Trophoblast cell (in vitro differentiated cells and primary cell): ENCODE measurements at regions not wholly inside any gene's neighbourhood (a gene's known extent, or its start where the extent isn't known, plus 50 kb on each side); places are given as distances from the start of the nearest gene placed in this dataset.

Experiments
- DNase-seq, 2 donors: peaks; one replicate each; pipeline ENCODE4 v3.0.0-alpha.2; 2016
- H2AFZ ChIP-seq: 2 replicates; pipeline ENCODE4 v1.6.1; 2013; ENCODE audit warnings: low read length, moderate library complexity, mild to moderate bottlenecking; ENCODE audit not compliant: insufficient read depth, poor library complexity
- H2AK5ac ChIP-seq: 2 replicates; pipeline ENCODE4 v1.6.1; 2013; ENCODE audit warnings: mild to moderate bottlenecking, low read length
- H2BK120ac ChIP-seq: 2 replicates; pipeline ENCODE4 v1.6.1; 2013; ENCODE audit warnings: low read length, mild to moderate bottlenecking, moderate library complexity; ENCODE audit not compliant: insufficient read depth, poor library complexity
- H2BK12ac ChIP-seq: 2 replicates; pipeline ENCODE4 v1.6.1; 2013; ENCODE audit warnings: mild to moderate bottlenecking, low read length, moderate library complexity
- H2BK5ac ChIP-seq: 2 replicates; pipeline ENCODE4 v1.6.1; 2013; ENCODE audit warnings: low read length, low read depth, moderate library complexity, mild to moderate bottlenecking; ENCODE audit not compliant: poor library complexity
- H3K14ac ChIP-seq: 2 replicates; pipeline ENCODE4 v1.6.1; 2013; ENCODE audit warnings: mild to moderate bottlenecking, low read length
- H3K18ac ChIP-seq: 2 replicates; pipeline ENCODE4 v1.6.1; 2013; ENCODE audit warnings: mild to moderate bottlenecking, low read length
- H3K23ac ChIP-seq: 2 replicates; pipeline ENCODE4 v1.6.1; 2013; ENCODE audit warnings: low read length
- H3K27ac ChIP-seq: 2 replicates; pipeline ENCODE4 v1.5.1; 2013; ENCODE audit warnings: low read depth, mild to moderate bottlenecking, inconsistent platforms, low read length, moderate library complexity
- H3K27me3 ChIP-seq: 2 replicates; pipeline ENCODE4 v1.6.1; 2013; ENCODE audit warnings: inconsistent platforms, mild to moderate bottlenecking, low read length, moderate library complexity; ENCODE audit not compliant: insufficient read depth
- H3K36me3 ChIP-seq, 2 experiments: 1 replicate in 1 of 2; 2 replicates in 1 of 2; pipeline ENCODE4 v1.6.1; 2013; ENCODE audit warnings: low read length in 2 of 2, mild to moderate bottlenecking in 2 of 2, moderate library complexity in 1 of 2; ENCODE audit not compliant: insufficient read depth in 2 of 2, control insufficient read depth in 1 of 2
- H3K4ac ChIP-seq: 2 replicates; pipeline ENCODE4 v1.6.1; 2013; ENCODE audit warnings: low read depth, mild to moderate bottlenecking, low read length, moderate library complexity
- H3K4me1 ChIP-seq, 2 experiments: 1 replicate in 1 of 2; 2 replicates in 1 of 2; pipeline ENCODE4 v1.6.1; 2013; ENCODE audit warnings: low read length in 2 of 2, mild to moderate bottlenecking in 2 of 2, moderate library complexity in 1 of 2; ENCODE audit not compliant: insufficient read depth in 2 of 2, control insufficient read depth in 1 of 2
- H3K4me2 ChIP-seq: 2 replicates; pipeline ENCODE4 v1.6.1; 2013; ENCODE audit warnings: inconsistent platforms, mild to moderate bottlenecking, low read length, moderate library complexity
- H3K4me3 ChIP-seq: 2 replicates; pipeline ENCODE4 v1.5.1; 2013; ENCODE audit warnings: mild to moderate bottlenecking, low read depth, low read length, inconsistent platforms
- H3K79me1 ChIP-seq: one replicate; pipeline ENCODE4 v1.6.1; 2013; ENCODE audit warnings: low read length
- H3K79me2 ChIP-seq: 2 replicates; pipeline ENCODE4 v1.6.1; 2013; ENCODE audit warnings: low read length, mild to moderate bottlenecking; ENCODE audit not compliant: control insufficient read depth, insufficient read depth, poor library complexity
- H3K9ac ChIP-seq: 2 replicates; pipeline ENCODE4 v1.6.1; 2013; ENCODE audit warnings: mild to moderate bottlenecking, low read length
- H3K9me3 ChIP-seq: 2 replicates; pipeline ENCODE4 v1.6.1; 2013; ENCODE audit warnings: low read depth, mild to moderate bottlenecking, control low read depth, inconsistent platforms, low read length; ENCODE audit not compliant: insufficient read depth
- H4K12ac ChIP-seq: 2 replicates; pipeline ENCODE4 v1.6.1; 2013; ENCODE audit warnings: low read depth, mild to moderate bottlenecking, low read length, moderate library complexity
- H4K8ac ChIP-seq: 2 replicates; pipeline ENCODE4 v1.6.1; 2013; ENCODE audit warnings: low read depth, mild to moderate bottlenecking, low read length, moderate library complexity
- H4K91ac ChIP-seq: one replicate; pipeline ENCODE4 v1.6.1; 2013; ENCODE audit warnings: low read depth, mild to moderate bottlenecking, low read length, moderate library complexity
- WGBS: extraction: QIAGEN DNeasy Blood & Tissue Kit; methylation state at CpG from one replicate; pipeline ENCODE4 v1.1.7; 2013; ENCODE audit warnings: missing lambda C conversion rate; ENCODE audit not compliant: insufficient read length, insufficient coverage; ENCODE audit errors: extremely low coverage; 5-methylcytosine and 5-hydroxymethylcytosine counted together

DNA sequence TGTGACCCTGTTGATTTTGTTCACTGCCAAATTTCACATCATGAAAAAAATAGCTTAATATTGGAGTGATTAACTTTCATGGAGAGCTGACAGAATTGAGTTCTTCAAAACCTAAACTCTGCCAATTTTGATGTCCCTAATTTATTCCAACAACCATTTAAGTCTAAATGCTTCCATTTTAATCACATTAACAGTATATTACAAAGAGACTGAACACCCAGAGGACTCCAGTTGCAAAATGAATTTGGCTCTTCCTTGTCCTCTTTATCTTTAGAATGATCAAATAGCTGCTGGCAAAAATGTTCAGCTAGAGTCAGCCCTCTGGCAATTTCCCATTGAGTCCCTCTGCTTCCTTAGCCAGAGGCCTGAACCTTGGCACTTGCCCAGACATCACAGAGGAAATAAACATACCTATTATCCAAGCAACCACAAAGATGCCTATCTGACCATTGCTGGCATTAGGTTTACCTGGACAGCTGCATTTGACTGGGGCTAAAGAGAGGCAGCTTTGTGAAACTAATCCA lies 299.0 kb upstream of the STXBP5 start:
- Histone ChIP-seq H3K18ac (no peak overlapping the region), H3K27ac (no peak overlapping the region), H3K79me2 (no peaks in the 10 kb centered on the region), H2BK120ac (no peak overlapping the region), H2BK12ac (no peak overlapping the region), H3K79me1 (peaks cover 2% of the 10 kb centered on the region), H3K9me3 (no peaks in the 10 kb centered on the region), H4K12ac (no peak overlapping the region), H3K4ac (no peak overlapping the region), H4K91ac (no peak overlapping the region), H2AK5ac (no peak overlapping the region), H3K27me3 (no peaks in the 10 kb centered on the region), H3K23ac (no peak overlapping the region), H2AFZ (no peak overlapping the region), H3K4me2 (no peak overlapping the region), H3K14ac (no peak overlapping the region), H2BK5ac (no peak overlapping the region), H4K8ac (no peak overlapping the region), H3K4me3 (no peak overlapping the region), H3K36me3 (no peaks in the 10 kb centered on the region), H3K9ac (no peak overlapping the region), H3K4me1 (peaks cover 5 to 7% of the 10 kb centered on the region in 2 experiments)
- peak; percentile 92 to 100 for DNase-seq

DNA sequence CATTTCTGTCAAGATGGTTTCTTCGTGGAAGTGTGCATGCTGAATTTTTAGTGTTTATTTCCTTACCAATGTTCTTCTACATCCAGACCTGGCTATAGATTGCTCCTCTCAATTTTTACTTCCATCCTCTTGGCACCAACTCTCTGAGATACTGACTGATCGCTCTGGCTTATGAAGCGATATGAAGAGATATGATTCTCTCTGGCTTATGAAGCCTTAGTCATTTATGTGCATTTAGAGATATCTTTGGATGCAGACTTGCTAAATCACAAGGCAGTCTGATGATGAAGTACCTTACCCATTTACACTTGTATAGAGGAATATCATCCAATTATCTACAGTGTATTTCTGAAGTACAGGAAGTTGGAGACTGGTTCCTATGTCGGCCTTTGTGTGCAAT lies 295.4 kb upstream of the STXBP5 start:
- Histone ChIP-seq H3K23ac (no peak overlapping the region), H2BK120ac (no peak overlapping the region), H2BK12ac (no peak overlapping the region), H3K4ac (no peak overlapping the region), H3K79me2 (no peaks in the 10 kb centered on the region), H4K12ac (no peak overlapping the region), H3K79me1 (peaks cover 10% of the 10 kb centered on the region), H3K27ac (no peak overlapping the region), H3K18ac (no peak overlapping the region), H3K4me3 (no peak overlapping the region), H3K14ac (no peak overlapping the region), H3K4me1 (peaks cover 11 to 14% of the 10 kb centered on the region in 2 experiments), H3K36me3 (no peaks in the 10 kb centered on the region), H3K27me3 (no peaks in the 10 kb centered on the region), H3K9me3 (no peaks in the 10 kb centered on the region), H2AK5ac (no peak overlapping the region), H3K9ac (no peak overlapping the region), H2AFZ (no peak overlapping the region), H2BK5ac (no peak overlapping the region), H4K91ac (no peak overlapping the region), H3K4me2 (no peak overlapping the region), H4K8ac (no peak overlapping the region)
- WGBS, result no CpG with 5 or more reads among the region's 4 CpGs
- no peak for DNase-seq

GRCh38 chr6:146909376-146909775 lies 294.8 kb upstream of the STXBP5 start:
- no peaks in the 10 kb centered on the region for H3K9me3 ChIP-seq
- peaks cover 14 to 18% of the 10 kb centered on the region in 2 experiments for H3K4me1 ChIP-seq
- no peak overlapping the region for H3K27ac ChIP-seq
- no peak overlapping the region for H4K91ac ChIP-seq
- no peak overlapping the region for H4K8ac ChIP-seq
- H2AFZ ChIP-seq, result no peak overlapping the region
- peaks cover 1% of the 10 kb centered on the region for H3K79me2 ChIP-seq
- no peak overlapping the region for H4K12ac ChIP-seq
- no peak for DNase-seq
- no peak overlapping the region for H2BK5ac ChIP-seq
- no peak overlapping the region for H2AK5ac ChIP-seq
- H3K18ac ChIP-seq, result no peak overlapping the region
- no peak overlapping the region for H3K4ac ChIP-seq
- no peaks in the 10 kb centered on the region for H3K27me3 ChIP-seq
- peaks cover 13% of the 10 kb centered on the region for H3K79me1 ChIP-seq
- no CpG with 5 or more reads among the region's 2 CpGs for WGBS
- no peak overlapping the region for H3K23ac ChIP-seq
- no peak overlapping the region for H2BK12ac ChIP-seq
- no peak overlapping the region for H3K4me3 ChIP-seq
- no peak overlapping the region for H3K4me2 ChIP-seq
- H3K36me3 ChIP-seq, result no peaks in the 10 kb centered on the region
- no peak overlapping the region for H2BK120ac ChIP-seq
- no peak overlapping the region for H3K14ac ChIP-seq
- H3K9ac ChIP-seq, result no peak overlapping the region

GRCh38 chr6:146909886-146910285 lies 294.3 kb upstream of the STXBP5 start:
- no peak overlapping the region for H2BK5ac ChIP-seq
- no peaks in the 10 kb centered on the region for H3K36me3 ChIP-seq
- H2AK5ac ChIP-seq, result no peak overlapping the region
- H3K18ac ChIP-seq, result no peak overlapping the region
- H4K8ac ChIP-seq, result no peak overlapping the region
- no peaks in the 10 kb centered on the region for H3K27me3 ChIP-seq
- no peak overlapping the region for H2BK12ac ChIP-seq
- no peak overlapping the region for H3K4me3 ChIP-seq
- no peaks in the 10 kb centered on the region for H3K9me3 ChIP-seq
- H2BK120ac ChIP-seq, result no peak overlapping the region
- H3K27ac ChIP-seq, result no peak overlapping the region
- no CpG with 5 or more reads among the region's 2 CpGs for WGBS
- H3K4ac ChIP-seq, result no peak overlapping the region
- H3K14ac ChIP-seq, result no peak overlapping the region
- no peak overlapping the region for H3K9ac ChIP-seq
- no peak overlapping the region for H2AFZ ChIP-seq
- H3K79me2 ChIP-seq, result peaks cover 2% of the 10 kb centered on the region
- H3K79me1 ChIP-seq, result peaks cover 17% of the 10 kb centered on the region
- no peak overlapping the region for H4K12ac ChIP-seq
- no peak overlapping the region for H3K23ac ChIP-seq
- H3K4me1 ChIP-seq, result peaks cover 18 to 21% of the 10 kb centered on the region in 2 experiments
- H4K91ac ChIP-seq, result no peak overlapping the region
- H3K4me2 ChIP-seq, result no peak overlapping the region
- no peak for DNase-seq
